ENCODE measurements at regions not wholly inside any gene's neighbourhood (a gene's known extent, or its start where the extent isn't known, plus 50 kb on each side); places are given as distances from the start of the nearest gene placed in this dataset.
"Not testable (repeated sequence)": the region's sequence is repeated elsewhere in the genome, so short reads cannot be mapped to it uniquely, and the experiment has no call there.

GRCh38 chr11:69887330-69887729, 68.1 kb upstream of the FGF3 start:
- no peak for DNase-seq

- DNase-seq, result no peak
Observed at GRCh38 chr11:69887841-69888427, 68.7 kb upstream of the FGF3 start.

GRCh38 chr11:69888483-69889181, 69.4 kb upstream of the FGF3 start:
- peak; percentile 59 for DNase-seq

GRCh38 chr11:69889400-69890318, 70.4 kb upstream of the FGF3 start:
- no peak for DNase-seq

- no peak for DNase-seq
Observed at GRCh38 chr11:69890476-69890875, 71.3 kb upstream of the FGF3 start.

GRCh38 chr11:69891421-69892236, 72.4 kb upstream of the FGF3 start:
- DNase-seq, result no peak

GRCh38 chr11:69892237-69892985, 73.2 kb upstream of the FGF3 start:
- no peak for DNase-seq

GRCh38 chr11:69892986-69893555, 73.9 kb upstream of the FGF3 start:
- no peak for DNase-seq

GRCh38 chr11:69893631-69894030, 74.4 kb upstream of the FGF3 start:
- no peak for DNase-seq

GRCh38 chr11:69894181-69894611, 75.0 kb upstream of the FGF3 start:
- DNase-seq, result no peak

GRCh38 chr11:69894648-69895047, 75.4 kb upstream of the FGF3 start:
- DNase-seq, result no peak

GRCh38 chr11:69896250-69896649, 77.0 kb upstream of the FGF3 start:
- DNase-seq, result no peak

GRCh38 chr11:69898123-69898522, 78.9 kb upstream of the FGF3 start:
- no peak for DNase-seq

- no peak for DNase-seq
Observed at GRCh38 chr11:69899957-69900821, 81.0 kb upstream of the FGF3 start.

GRCh38 chr11:69900822-69901302, 81.6 kb upstream of the FGF3 start:
- not testable (repeated sequence) for DNase-seq

GRCh38 chr11:69902337-69902736, 83.1 kb upstream of the FGF3 start:
- DNase-seq, result no peak

GRCh38 chr11:69903211-69903610, 84.0 kb upstream of the FGF3 start:
- DNase-seq, result no peak

- DNase-seq, result no peak
Observed at GRCh38 chr11:69904161-69904973, 85.2 kb upstream of the FGF3 start.

GRCh38 chr11:69904974-69905535, 85.8 kb upstream of the FGF3 start:
- no peak for DNase-seq

Data from CD4-positive, alpha-beta T cell treated with Interleukin-10 for 1 hour (primary cell).